ENCODE measurements at regions not wholly inside any gene's neighbourhood (a gene's known extent, or its start where the extent isn't known, plus 50 kb on each side); places are given as distances from the start of the nearest gene placed in this dataset.

DNA sequence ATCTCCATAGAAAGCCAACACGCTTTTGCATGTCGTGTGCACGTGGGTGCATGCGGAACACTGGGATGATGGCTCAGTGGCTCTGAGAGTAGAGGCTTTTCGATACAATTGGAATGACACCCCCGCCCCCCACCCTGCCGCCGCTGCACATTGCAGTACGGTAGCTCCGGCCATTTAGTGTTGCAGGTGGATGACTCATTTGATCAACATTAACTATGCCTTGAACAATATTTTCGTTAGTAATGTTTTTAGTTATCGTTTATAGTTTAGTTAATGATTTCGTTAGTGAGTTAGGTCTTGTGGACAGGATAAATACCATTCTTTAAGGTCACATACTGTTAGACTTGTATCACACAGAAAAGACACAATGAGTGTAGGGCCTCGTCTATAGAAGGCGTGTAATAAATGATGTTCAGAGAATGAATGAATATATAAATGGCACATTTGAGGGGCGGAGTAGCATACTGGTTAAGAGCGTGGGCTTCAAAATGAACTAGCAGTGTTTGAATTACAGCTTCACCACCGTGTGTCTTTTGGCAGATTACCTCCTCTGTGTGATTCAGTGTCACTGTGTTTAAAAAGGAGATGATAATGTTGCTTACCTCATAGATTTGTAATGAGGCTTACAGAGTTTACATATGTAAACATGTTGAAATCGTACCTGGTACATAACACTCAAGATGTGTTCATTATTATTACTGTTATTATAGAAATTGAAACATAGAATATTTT, 67.2 kb upstream of the TENM3 start:
- no peak overlapping the region for H3K27ac ChIP-seq
- no peaks in the 10 kb centered on the region for H4K20me1 ChIP-seq (ENCODE audit: insufficient read depth)
- no peak for TF ChIP-seq CTCF (conservative IDR thresholded peaks at IDR 0.05; ENCODE audit: low read depth, low read length)
- no peak overlapping the region for H2AFZ ChIP-seq (ENCODE audit: low read depth)
- H3K79me2 ChIP-seq (ENCODE audit: insufficient read depth, low read depth) = no peaks in the 10 kb centered on the region
- H3K36me3 ChIP-seq (ENCODE audit: insufficient read depth) = no peaks in the 10 kb centered on the region
- H3K4me1 ChIP-seq (ENCODE audit: low read depth, poor library complexity, severe bottlenecking) = no peaks in the 10 kb centered on the region
- no peak overlapping the region for H3K9ac ChIP-seq
- H3K27me3 ChIP-seq (ENCODE audit: insufficient read depth, low read depth) = no peaks in the 10 kb centered on the region
- H3K4me2 ChIP-seq = no peak overlapping the region
- H3K4me3 ChIP-seq (IDR thresholded peaks at IDR 0.05; ENCODE audit: insufficient read depth, low read depth, low read length) = no peak overlapping the region

DNA sequence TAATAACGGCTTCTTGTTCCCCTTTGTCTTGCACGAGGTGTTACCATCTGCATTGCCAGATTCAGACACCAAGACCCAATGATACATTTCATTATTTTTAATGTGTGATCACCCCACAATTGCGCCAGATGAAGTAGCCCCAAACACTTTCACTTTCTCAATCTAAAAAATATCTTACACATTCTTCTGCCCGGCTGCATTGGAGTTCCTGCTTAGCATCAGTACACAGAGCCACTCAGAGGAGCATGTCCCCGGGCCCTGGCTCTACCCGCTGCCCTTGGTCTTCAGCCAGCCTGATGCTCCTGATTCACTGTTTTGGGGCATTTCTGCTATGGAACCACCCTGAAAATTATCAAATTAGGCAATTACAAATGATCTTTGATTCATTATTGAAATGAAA, 66.0 kb upstream of the TENM3 start:
- Histone ChIP-seq H2AFZ (ENCODE audit: low read depth) (no peak overlapping the region), H3K27ac (no peak overlapping the region), H3K36me3 (ENCODE audit: insufficient read depth) (no peaks in the 10 kb centered on the region), H3K4me3 (IDR thresholded peaks at IDR 0.05; ENCODE audit: insufficient read depth, low read depth, low read length) (no peak overlapping the region), H3K9ac (no peak overlapping the region), H3K79me2 (ENCODE audit: insufficient read depth, low read depth) (no peaks in the 10 kb centered on the region), H4K20me1 (ENCODE audit: insufficient read depth) (no peaks in the 10 kb centered on the region), H3K4me2 (no peak overlapping the region), H3K27me3 (ENCODE audit: insufficient read depth, low read depth) (no peaks in the 10 kb centered on the region), H3K4me1 (ENCODE audit: low read depth, poor library complexity, severe bottlenecking) (no peaks in the 10 kb centered on the region)
- no peak for TF ChIP-seq CTCF (conservative IDR thresholded peaks at IDR 0.05; ENCODE audit: low read depth, low read length)

- TF ChIP-seq CTCF (conservative IDR thresholded peaks at IDR 0.05; ENCODE audit: low read depth, low read length) = no peak
- Histone ChIP-seq H3K27ac (no peak overlapping the region), H3K4me3 (IDR thresholded peaks at IDR 0.05; ENCODE audit: insufficient read depth, low read depth, low read length) (no peak overlapping the region), H2AFZ (ENCODE audit: low read depth) (no peak overlapping the region), H3K4me1 (ENCODE audit: low read depth, poor library complexity, severe bottlenecking) (no peaks in the 10 kb centered on the region), H3K36me3 (ENCODE audit: insufficient read depth) (no peaks in the 10 kb centered on the region), H4K20me1 (ENCODE audit: insufficient read depth) (no peaks in the 10 kb centered on the region), H3K4me2 (no peak overlapping the region), H3K79me2 (ENCODE audit: insufficient read depth, low read depth) (no peaks in the 10 kb centered on the region), H3K27me3 (ENCODE audit: insufficient read depth, low read depth) (no peaks in the 10 kb centered on the region), H3K9ac (no peak overlapping the region)
Measured at GRCh38 chr4:182179105-182179504, 64.1 kb upstream of the TENM3 start.

DNA sequence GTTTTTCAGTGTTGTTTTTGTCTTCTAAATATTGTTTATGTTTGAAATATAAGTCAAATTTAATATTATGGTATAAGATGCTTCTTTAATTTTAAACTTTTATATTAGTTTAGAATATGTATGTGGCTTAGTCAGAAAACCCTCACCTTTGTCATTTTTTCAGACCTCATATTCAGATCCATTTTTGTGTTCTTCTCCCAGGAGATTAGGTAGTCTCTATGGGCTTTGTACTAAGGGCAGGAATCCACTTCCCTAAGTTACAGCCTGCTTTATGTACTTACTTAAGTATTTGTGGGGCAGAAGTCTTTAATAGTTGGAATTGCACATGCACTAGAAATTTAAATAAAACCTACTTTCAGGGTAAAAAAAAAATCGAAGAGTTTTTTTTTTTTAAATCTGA, 63.5 kb upstream of the TENM3 start:
- no peaks in the 10 kb centered on the region for H3K36me3 ChIP-seq (ENCODE audit: insufficient read depth)
- H3K4me2 ChIP-seq = no peak overlapping the region
- no peak for TF ChIP-seq CTCF (conservative IDR thresholded peaks at IDR 0.05; ENCODE audit: low read depth, low read length)
- no peak overlapping the region for H2AFZ ChIP-seq (ENCODE audit: low read depth)
- H4K20me1 ChIP-seq (ENCODE audit: insufficient read depth) = no peaks in the 10 kb centered on the region
- no peaks in the 10 kb centered on the region for H3K27me3 ChIP-seq (ENCODE audit: insufficient read depth, low read depth)
- no peak overlapping the region for H3K4me3 ChIP-seq (IDR thresholded peaks at IDR 0.05; ENCODE audit: insufficient read depth, low read depth, low read length)
- H3K4me1 ChIP-seq (ENCODE audit: low read depth, poor library complexity, severe bottlenecking) = no peaks in the 10 kb centered on the region
- no peaks in the 10 kb centered on the region for H3K79me2 ChIP-seq (ENCODE audit: insufficient read depth, low read depth)
- no peak overlapping the region for H3K27ac ChIP-seq
- H3K9ac ChIP-seq = no peak overlapping the region

All from KMS-11 (cell line).